A549 (cell line): ENCODE measurements at regions not wholly inside any gene's neighbourhood (a gene's known extent, or its start where the extent isn't known, plus 50 kb on each side); places are given as distances from the start of the nearest gene placed in this dataset.

ENCODE experiments used
- CTCF ChIP-seq: fragments of >200 bp; sonication (Bioruptor Twin); formaldehyde crosslinking; IDR thresholded peaks from 3 replicates; pipeline ENCODE4 v1.5.1; 2016
- NR3C1 ChIP-seq: fragments of >200 bp; sonication (Bioruptor Twin); formaldehyde crosslinking; IDR thresholded peaks from 3 replicates; pipeline ENCODE4 v1.6.1; 2017
- POLR2A ChIP-seq: IDR thresholded peaks from 2 replicates; pipeline ENCODE4 v1.6.1; 2012; ENCODE audit warnings: mild to moderate bottlenecking, low read length
- RFX5 ChIP-seq: fragments of 450-650 bp; IDR thresholded peaks from 2 replicates; pipeline ENCODE4 v1.7.1; 2014; ENCODE audit warnings: antibody characterized with exemption, mild to moderate bottlenecking, moderate library complexity

- no peak for TF ChIP-seq RFX5
- no peak for TF ChIP-seq CTCF
- TF ChIP-seq POLR2A: no peak
- no peak for TF ChIP-seq NR3C1
These were observed 255.9 kb upstream of the GLI3 start for GRCh38 chr7:42492920-42493319.
